GM18951 (cell line): ENCODE measurements at regions not wholly inside any gene's neighbourhood (a gene's known extent, or its start where the extent isn't known, plus 50 kb on each side); places are given as distances from the start of the nearest gene placed in this dataset.

Experiments used
- POLR2A ChIP-seq: IDR thresholded peaks from 4 replicates; pipeline ENCODE4 v1.6.1; 2011; ENCODE audit warnings: mild to moderate bottlenecking; ENCODE audit not compliant: insufficient read length, insufficient read depth; ENCODE audit errors: extremely low read depth
- in situ Hi-C: fragments of 300-500 bp; cut with MboI; formaldehyde crosslinking; loops from one replicate; pipeline ENCODE4 v1.12.0; 2022; ENCODE audit warnings: low sequenced_read_pairs, mixed read lengths, inconsistent platforms; ENCODE audit not compliant: unreplicated experiment

- in situ Hi-C loops: no loop called here
- TF ChIP-seq POLR2A: no peak
Measured at GRCh38 chr22:48897645-48898370, 929.9 kb downstream of the BRD1 start.

GRCh38 chr22:48896766-48897644 lies 930.7 kb downstream of the BRD1 start:
- no peak for TF ChIP-seq POLR2A

GRCh38 chr22:48895831-48896765 lies 931.6 kb downstream of the BRD1 start:
- in situ Hi-C loops: no loop called here
- TF ChIP-seq POLR2A: no peak

More at GRCh38 chr22:48896766-48897644, 930.7 kb downstream of the BRD1 start:
- in situ Hi-C loops: no loop called here

GRCh38 chr22:48895336-48895735 lies 932.3 kb downstream of the BRD1 start:
- no peak for TF ChIP-seq POLR2A
- in situ Hi-C loops: no loop called here

- no peak for TF ChIP-seq POLR2A
- in situ Hi-C loops: no loop called here
Measured at GRCh38 chr22:48894804-48895250, 932.8 kb downstream of the BRD1 start.

- in situ Hi-C loops: no loop called here
- no peak for TF ChIP-seq POLR2A
Measured at GRCh38 chr22:48894064-48894671, 933.5 kb downstream of the BRD1 start.

- no peak for TF ChIP-seq POLR2A
- in situ Hi-C loops: no loop called here
Measured at GRCh38 chr22:48893288-48894063, 934.2 kb downstream of the BRD1 start.

- in situ Hi-C loops: no loop called here
Measured at GRCh38 chr22:48892578-48893287, 934.9 kb downstream of the BRD1 start.

GRCh38 chr22:48891688-48892577 lies 935.7 kb downstream of the BRD1 start:
- in situ Hi-C loops: no loop called here
- no peak for TF ChIP-seq POLR2A

More at GRCh38 chr22:48892578-48893287, 934.9 kb downstream of the BRD1 start:
- no peak for TF ChIP-seq POLR2A
